ENCODE measurements at regions not wholly inside any gene's neighbourhood (a gene's known extent, or its start where the extent isn't known, plus 50 kb on each side); places are given as distances from the start of the nearest gene placed in this dataset.

- WGBS (ENCODE audit: extremely low coverage, insufficient read length, low lambda C conversion rate), result no CpG with 5 or more reads among the region's 4 CpGs
- TF ChIP-seq CTCF (conservative IDR thresholded peaks at IDR 0.05), result no peak
- no peaks in the 10 kb centered on the region; the same call in 1 of the 2 replicates for H3K4me1 ChIP-seq (ENCODE audit: insufficient read depth, low read length)
Measured at GRCh38 chr6:43867246-43867645, 97.2 kb downstream of the VEGFA start.

More at GRCh38 chr6:43867246-43867645, 97.2 kb downstream of the VEGFA start:
- no peak overlapping the region for H2AK5ac ChIP-seq (ENCODE audit: insufficient read length, low read length)
- no peak overlapping the region for H3K23ac ChIP-seq (ENCODE audit: insufficient read length, low read depth, low read length)
- no peaks in the 10 kb centered on the region for H3K79me2 ChIP-seq (ENCODE audit: insufficient read depth, low read length)
- no peak overlapping the region for H3K4ac ChIP-seq (ENCODE audit: low read depth, low read length)
- no peak overlapping the region for H3K56ac ChIP-seq (ENCODE audit: insufficient read length, low read depth, low read length)
- H3K18ac ChIP-seq (ENCODE audit: insufficient read length, low read depth, low read length), result no peak overlapping the region
- DNase-seq, result no peak
- no peak overlapping the region for H3K27ac ChIP-seq (ENCODE audit: insufficient read length, low read depth, low read length)
- no peaks in the 10 kb centered on the region for H3K9me3 ChIP-seq (ENCODE audit: control insufficient read depth, low read depth, low read length)
- H4K5ac ChIP-seq (ENCODE audit: insufficient read length, low read depth, low read length), result no peak overlapping the region
- Mint-ChIP-seq H3K27me3 (ENCODE audit: low read depth) (peaks cover 3% of the 10 kb centered on the region), H3K4me1 (peaks cover 12 to 35% of the 10 kb centered on the region in 2 experiments), H3K27ac (no peak overlapping the region), H3K4me3 (no peak overlapping the region), H3K36me3 (ENCODE audit: insufficient read depth in 1 of 3, low read depth in 3 of 3) (no peaks in the 10 kb centered on the region), H3K9me3 (no peaks in the 10 kb centered on the region; a peak in 1 of 5 replicates)
- no peak overlapping the region for H3K14ac ChIP-seq (ENCODE audit: insufficient read depth, low read length)
- H4K8ac ChIP-seq (replicated peaks; ENCODE audit: insufficient read length, low read depth, low read length), result no peak overlapping the region
- no peaks in the 10 kb centered on the region for H4K20me1 ChIP-seq (ENCODE audit: control insufficient read depth, insufficient read depth, insufficient read length)
- no peak overlapping the region for H2BK20ac ChIP-seq (ENCODE audit: low read depth, low read length, poor library complexity, severe bottlenecking)
- H3T11ph ChIP-seq (ENCODE audit: low read length), result no peak overlapping the region
- H3K4me2 ChIP-seq (ENCODE audit: insufficient read depth, insufficient read length, low read length), result no peak overlapping the region
- no peaks in the 10 kb centered on the region for H3K23me2 ChIP-seq (ENCODE audit: insufficient read length, low read depth, low read length, poor library complexity, severe bottlenecking)
- H2BK120ac ChIP-seq (ENCODE audit: low read depth, low read length, poor library complexity, severe bottlenecking), result no peak overlapping the region
- H2AFZ ChIP-seq (ENCODE audit: low read length), result no peak overlapping the region
- no peak overlapping the region for H2BK12ac ChIP-seq (ENCODE audit: insufficient read length, low read depth, low read length)
- H3K27me3 ChIP-seq (ENCODE audit: insufficient read depth, low read length), result no peaks in the 10 kb centered on the region
- H4K91ac ChIP-seq (ENCODE audit: insufficient read length, low read depth, low read length), result no peak overlapping the region
- H3K9ac ChIP-seq (ENCODE audit: extremely low read depth, insufficient read length, low read length), result no peak overlapping the region
- H3K79me1 ChIP-seq (ENCODE audit: insufficient read depth, low read depth, low read length, poor library complexity, severe bottlenecking), result no peaks in the 10 kb centered on the region
- H2BK5ac ChIP-seq (ENCODE audit: insufficient read length, low read length), result no peak overlapping the region
- no peak overlapping the region for H2BK15ac ChIP-seq (ENCODE audit: low read depth, low read length)
